A673 (cell line): ENCODE measurements at regions not wholly inside any gene's neighbourhood (a gene's known extent, or its start where the extent isn't known, plus 50 kb on each side); places are given as distances from the start of the nearest gene placed in this dataset.

Source experiments
- BruUV-seq: library from RNA; stranded (reverse); fragments of 400-500 nt; replicated peaks from 2 replicates; lab custom pipeline; 2021; lab: Mats Ljungman, UMichigan
- CTCF ChIA-PET: fragments of 300-600 bp; sonication (Branson Sonifier 250); formaldehyde crosslinking; loops from one replicate; lab custom pipeline; 2022; ENCODE audit warnings: antibody characterized with exemption; lab: Charles Lee
- POLR2A ChIA-PET: fragments of 300-600 bp; sonication (Branson Sonifier 250); formaldehyde crosslinking; loops from one replicate; lab custom pipeline; 2022; ENCODE audit warnings: antibody characterized with exemption; ENCODE audit not compliant: low non-redundant PET; lab: Charles Lee
- DNase-seq: peaks from one replicate; pipeline ENCODE4 v3.0.0-alpha.2; 2015; ENCODE audit warnings: low spot score
- H3K27ac ChIP-seq: fragments of 200-600 bp; sonication (generic); 2 replicates; pipeline ENCODE4 v1.5.1; 2016; ENCODE audit warnings: mixed run types, low read depth, mild to moderate bottlenecking, mixed read lengths, antibody characterized with exemption, low read length; ENCODE audit not compliant: poor library complexity, severe bottlenecking
- H3K27me3 ChIP-seq: fragments of 200-600 bp; sonication (generic); replicated peaks from 2 replicates; pipeline ENCODE4 v1.6.1; 2017; ENCODE audit warnings: mixed run types, low read depth, mild to moderate bottlenecking, mixed read lengths, antibody characterized with exemption, low read length; ENCODE audit not compliant: insufficient read depth, poor library complexity
- H3K36me3 ChIP-seq: fragments of 200-600 bp; sonication (generic); 2 replicates; pipeline ENCODE4 v1.6.1; 2016; ENCODE audit warnings: mixed run types, mild to moderate bottlenecking, mixed read lengths, antibody characterized with exemption, low read length; ENCODE audit not compliant: insufficient read depth, poor library complexity, severe bottlenecking
- H3K4me1 ChIP-seq: fragments of 200-600 bp; sonication (generic); 2 replicates; pipeline ENCODE4 v1.6.1; 2017; ENCODE audit warnings: mixed run types, mild to moderate bottlenecking, mixed read lengths, antibody characterized with exemption, low read length; ENCODE audit not compliant: insufficient read depth, poor library complexity, severe bottlenecking
- H3K4me3 ChIP-seq: fragments of 200-600 bp; sonication (generic); 2 replicates; pipeline ENCODE4 v1.5.1; 2016; ENCODE audit warnings: low read depth, mixed run types, mild to moderate bottlenecking, mixed read lengths, low read length; ENCODE audit not compliant: poor library complexity, severe bottlenecking
- H3K9me3 ChIP-seq: fragments of 200-600 bp; sonication (generic); 2 replicates; pipeline ENCODE4 v1.6.1; 2016; ENCODE audit warnings: mixed run types, low read depth, mild to moderate bottlenecking, mixed read lengths, antibody characterized with exemption, low read length; ENCODE audit not compliant: poor library complexity, severe bottlenecking
- CTCF ChIP-seq: fragments of 300-800, 200-600 bp; sonication (generic); conservative IDR thresholded peaks from 2 replicates; pipeline ENCODE4 v1.5.1; 2017; ENCODE audit warnings: low read depth, mild to moderate bottlenecking, antibody characterized with exemption, low read length, moderate library complexity, mixed read lengths
- EZH2 ChIP-seq: fragments of 200-600 bp; sonication (generic); IDR thresholded peaks from 2 replicates; pipeline ENCODE4 v1.6.1; 2017; ENCODE audit warnings: borderline replicate concordance, low read depth, mild to moderate bottlenecking, mixed read lengths, antibody characterized with exemption, low read length; ENCODE audit not compliant: poor library complexity, severe bottlenecking
- intact Hi-C: fragments of 100-400 bp; cut with micrococcal nuclease; formaldehyde crosslinking; loops from one replicate; pipeline ENCODE4 v1.10.0; 2022; ENCODE audit not compliant: unreplicated experiment

- DNase-seq, result peak; percentile 74
- Histone ChIP-seq H3K27me3 (no peaks in the 10 kb centered on the region), H3K4me3 (no peak overlapping the region), H3K4me1 (peaks cover 16% of the 10 kb centered on the region), H3K9me3 (no peaks in the 10 kb centered on the region), H3K36me3 (no peaks in the 10 kb centered on the region), H3K27ac (peak overlapping the region; percentile 26)
- POLR2A ChIA-PET, result no interaction called here
- TF ChIP-seq CTCF, result no peak
- TF ChIP-seq EZH2, result no peak
- no TSS peak for BruUV-seq
- CTCF ChIA-PET, result no interaction called here
- intact Hi-C loops, result no loop called here
Observed at GRCh38 chr16:85978291-85978775, 79.4 kb downstream of the IRF8 start.

GRCh38 chr16:85978976-85979375 lies 80.0 kb downstream of the IRF8 start:
- Histone ChIP-seq H3K36me3 (no peaks in the 10 kb centered on the region), H3K4me1 (peaks cover 16% of the 10 kb centered on the region), H3K4me3 (no peak overlapping the region), H3K27ac (no peak overlapping the region), H3K27me3 (no peaks in the 10 kb centered on the region), H3K9me3 (no peaks in the 10 kb centered on the region)
- no TSS peak for BruUV-seq
- intact Hi-C loops, result no loop called here
- TF ChIP-seq CTCF (no peak), EZH2 (no peak)
- DNase-seq, result no peak
- CTCF ChIA-PET, result no interaction called here
- POLR2A ChIA-PET, result no interaction called here

- Histone ChIP-seq H3K9me3 (no peaks in the 10 kb centered on the region), H3K4me3 (no peak overlapping the region), H3K4me1 (peaks cover 16% of the 10 kb centered on the region), H3K27ac (no peak overlapping the region), H3K27me3 (peaks cover 5% of the 10 kb centered on the region), H3K36me3 (no peaks in the 10 kb centered on the region)
- intact Hi-C loops, result no loop called here
- DNase-seq, result no peak
- CTCF ChIA-PET, result no interaction called here
- POLR2A ChIA-PET, result no interaction called here
- no peak for TF ChIP-seq CTCF
- TF ChIP-seq EZH2, result no peak
- BruUV-seq, result no TSS peak
Observed at GRCh38 chr16:85979605-85980004, 80.6 kb downstream of the IRF8 start.
